NCI-H187 (cell line): ENCODE measurements at regions not wholly inside any gene's neighbourhood (a gene's known extent, or its start where the extent isn't known, plus 50 kb on each side); places are given as distances from the start of the nearest gene placed in this dataset.
"Not testable (repeated sequence)": the region's sequence is repeated elsewhere in the genome, so short reads cannot be mapped to it uniquely, and the experiment has no call there.

Experiments used
- DNase-seq, 2 experiments: peaks; one replicate each; lab custom pipeline; 2025; lab: John Stamatoyannopoulos, UW

- no peak for DNase-seq
Observed at GRCh38 chr2:176424746-176425145, 155.5 kb downstream of the MTX2 start.

- DNase-seq = no peak
Observed at GRCh38 chr2:176427549-176427948, 158.3 kb downstream of the MTX2 start.

GRCh38 chr2:176428944-176429469 is 159.8 kb downstream of the MTX2 start:
- not testable (repeated sequence) for DNase-seq

- DNase-seq = no peak
Observed at GRCh38 chr2:176432434-176432833, 163.2 kb downstream of the MTX2 start.

GRCh38 chr2:176435729-176436128 is 166.5 kb downstream of the MTX2 start:
- DNase-seq = no peak

GRCh38 chr2:176443946-176444345 is 174.7 kb downstream of the MTX2 start:
- DNase-seq = no peak

GRCh38 chr2:176445956-176446355 is 176.7 kb downstream of the MTX2 start:
- no peak for DNase-seq

- no peak for DNase-seq
Observed at GRCh38 chr2:176446718-176447414, 177.6 kb downstream of the MTX2 start.

GRCh38 chr2:176447616-176448015 is 178.4 kb downstream of the MTX2 start:
- no peak for DNase-seq

- no peak for DNase-seq
Observed at GRCh38 chr2:176449852-176450251, 180.6 kb downstream of the MTX2 start.

GRCh38 chr2:176453784-176454183 is 184.5 kb downstream of the MTX2 start:
- no peak for DNase-seq

GRCh38 chr2:176454893-176455815 is 185.9 kb downstream of the MTX2 start:
- peak; percentile 32 to 62 for DNase-seq

GRCh38 chr2:176455816-176456291 is 186.6 kb downstream of the MTX2 start:
- DNase-seq = no peak

- DNase-seq = no peak
Observed at GRCh38 chr2:176457481-176457880, 188.2 kb downstream of the MTX2 start.

GRCh38 chr2:176461098-176461808 is 192.0 kb downstream of the MTX2 start:
- DNase-seq = no peak

GRCh38 chr2:176461809-176462670 is 192.8 kb downstream of the MTX2 start:
- DNase-seq = no peak

- DNase-seq = no peak
Observed at GRCh38 chr2:176463546-176463945, 194.3 kb downstream of the MTX2 start.

GRCh38 chr2:176464886-176465564 is 195.8 kb downstream of the MTX2 start:
- peak; percentile 11 to 51 for DNase-seq

- DNase-seq = peak in 1 of 2 experiments; percentile 30
Observed at GRCh38 chr2:176466918-176467452, 197.7 kb downstream of the MTX2 start.

- DNase-seq = no peak
Observed at GRCh38 chr2:176467595-176467994, 198.4 kb downstream of the MTX2 start.
